GM18909 (cell line): ENCODE measurements at regions not wholly inside any gene's neighbourhood (a gene's known extent, or its start where the extent isn't known, plus 50 kb on each side); places are given as distances from the start of the nearest gene placed in this dataset.
"Not testable (repeated sequence)": the region's sequence is repeated elsewhere in the genome, so short reads cannot be mapped to it uniquely, and the experiment has no call there.

ENCODE experiments used
- ATAC-seq: cut with Tn5 transposase; IDR thresholded peaks from one replicate; pipeline ENCODE4 v1.9.1; 2021; ENCODE audit warnings: mild to moderate bottlenecking; ENCODE audit not compliant: unreplicated experiment, poor library complexity

DNA sequence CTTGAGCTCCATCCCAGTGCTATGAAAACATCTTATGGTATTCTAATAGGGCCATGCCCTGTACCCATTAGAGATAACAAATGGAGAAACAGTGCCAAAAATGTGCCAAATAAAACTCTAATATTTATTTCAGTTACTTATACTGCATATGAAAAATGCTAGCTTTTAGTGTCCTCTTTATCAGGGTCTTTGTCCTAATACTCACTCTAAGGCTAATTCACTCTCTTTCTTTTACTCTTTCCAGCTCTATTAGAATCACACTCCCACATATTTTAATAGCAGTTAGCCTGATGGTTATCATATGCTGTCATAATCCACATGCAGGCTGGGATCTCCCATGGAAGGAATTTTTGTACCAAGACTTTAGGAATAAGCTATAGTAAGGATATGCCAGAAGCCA lies 408.4 kb downstream of the ETV1 start:
- ATAC-seq = no peak

DNA sequence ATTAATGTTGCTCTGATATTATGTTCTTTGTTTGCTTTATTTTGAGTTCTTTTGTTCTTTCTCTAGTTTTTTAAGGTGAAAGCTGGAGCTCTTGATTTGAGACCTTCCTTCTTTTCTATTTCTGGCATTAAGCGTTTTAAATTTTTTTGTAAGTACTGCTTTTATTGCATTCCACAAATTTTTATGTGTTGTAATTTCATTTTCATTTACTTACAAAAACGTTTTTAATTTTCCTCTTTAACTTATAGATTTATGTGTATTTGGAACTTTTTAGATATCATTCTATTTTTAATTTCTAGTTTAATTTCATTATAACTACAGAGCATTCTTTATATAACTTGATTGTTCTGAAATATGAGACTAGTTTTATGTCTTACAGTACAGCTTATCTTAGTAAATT lies 395.6 kb downstream of the ETV1 start:
- no peak for ATAC-seq

DNA sequence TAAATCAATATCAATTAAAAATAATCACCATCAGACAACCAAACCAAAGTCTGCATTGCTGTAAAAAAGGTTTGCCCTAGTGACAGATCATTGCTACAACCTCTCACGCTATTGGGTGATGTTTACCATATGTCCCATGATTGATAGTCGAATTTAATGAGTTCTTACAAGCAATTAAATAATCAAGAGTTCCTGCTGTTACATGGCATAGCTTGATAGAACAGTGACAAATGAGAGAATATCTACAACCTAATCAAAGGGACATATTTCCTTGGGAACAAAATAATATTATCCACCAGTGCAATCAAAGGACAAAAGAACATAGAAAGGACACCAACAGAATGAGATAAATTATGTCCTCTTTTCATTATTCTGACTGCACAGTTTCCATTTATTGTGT lies 387.4 kb downstream of the ETV1 start:
- no peak for ATAC-seq

DNA sequence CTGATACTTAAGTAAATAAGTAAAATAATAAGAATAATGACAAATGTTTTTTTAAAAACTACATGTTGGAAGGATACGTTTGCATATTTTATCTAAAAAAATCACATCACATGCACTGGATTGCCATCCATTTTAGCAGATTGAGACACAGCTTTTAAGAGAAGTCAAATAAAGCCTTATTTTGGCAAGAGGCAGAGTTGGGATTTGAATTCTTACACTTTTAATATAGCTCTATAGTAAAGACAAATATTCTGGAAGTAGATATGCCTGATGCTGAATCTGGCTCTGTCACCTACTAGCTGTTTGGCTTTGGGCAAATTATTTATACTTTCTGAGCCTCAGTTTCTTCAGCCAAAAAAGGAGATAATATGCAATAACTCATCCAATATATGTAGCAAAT lies 386.4 kb downstream of the ETV1 start:
- ATAC-seq = no peak

DNA sequence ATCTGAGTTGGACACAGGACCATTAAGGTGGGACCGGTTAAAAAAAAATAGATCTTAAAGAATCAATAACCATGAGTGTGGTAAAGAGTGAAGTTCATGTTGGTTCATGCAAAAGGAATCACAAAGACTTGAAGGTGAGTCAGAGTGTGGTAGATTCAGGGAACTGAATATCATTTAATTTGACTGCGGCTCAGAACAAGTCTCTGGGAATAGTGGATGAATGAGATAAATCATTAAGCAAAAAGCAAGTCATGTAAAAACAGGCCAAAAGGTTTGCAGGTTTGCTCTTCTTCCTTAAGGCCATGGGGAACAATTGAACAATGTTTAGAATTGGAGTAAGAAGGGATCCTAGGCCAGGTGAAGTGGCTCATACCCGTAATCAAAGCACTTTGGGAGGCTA lies 385.8 kb downstream of the ETV1 start:
- no peak for ATAC-seq

DNA sequence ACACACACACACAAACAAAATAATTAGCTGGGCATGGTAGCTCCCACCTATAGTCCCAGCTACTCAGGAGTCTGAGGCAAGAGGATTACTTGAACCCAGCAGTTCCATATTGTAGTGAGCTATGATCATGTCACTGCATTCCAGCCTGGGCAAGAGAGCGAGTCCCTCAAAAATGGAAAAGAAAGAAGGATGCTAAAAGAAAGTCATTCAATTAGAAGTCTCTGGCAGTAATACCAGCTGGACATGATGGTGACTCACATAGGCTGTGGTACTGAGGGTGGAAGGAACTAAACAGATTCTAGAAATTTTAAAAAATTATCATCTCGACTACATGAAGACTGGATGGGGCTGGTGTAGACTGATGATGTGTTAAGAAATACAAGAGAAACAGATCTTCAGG lies 385.3 kb downstream of the ETV1 start:
- ATAC-seq = no peak

DNA sequence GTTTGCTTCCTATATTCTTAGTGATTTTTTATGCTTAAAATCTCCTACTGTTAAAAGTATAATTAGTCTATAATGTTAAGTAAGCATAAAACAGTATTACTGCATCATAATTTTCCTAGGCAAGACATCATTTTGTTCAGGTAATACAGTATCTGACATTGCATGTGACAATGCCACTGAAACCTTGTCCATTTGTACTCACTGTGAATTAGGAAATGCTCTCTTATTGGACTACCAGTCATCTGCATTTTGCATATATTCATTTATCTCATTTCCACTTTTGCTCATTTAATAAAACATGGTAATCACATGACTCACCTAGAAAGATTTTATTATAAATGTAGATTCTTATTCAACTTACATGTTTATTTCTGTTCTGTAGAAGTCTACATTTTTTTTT lies 379.1 kb downstream of the ETV1 start:
- no peak for ATAC-seq

DNA sequence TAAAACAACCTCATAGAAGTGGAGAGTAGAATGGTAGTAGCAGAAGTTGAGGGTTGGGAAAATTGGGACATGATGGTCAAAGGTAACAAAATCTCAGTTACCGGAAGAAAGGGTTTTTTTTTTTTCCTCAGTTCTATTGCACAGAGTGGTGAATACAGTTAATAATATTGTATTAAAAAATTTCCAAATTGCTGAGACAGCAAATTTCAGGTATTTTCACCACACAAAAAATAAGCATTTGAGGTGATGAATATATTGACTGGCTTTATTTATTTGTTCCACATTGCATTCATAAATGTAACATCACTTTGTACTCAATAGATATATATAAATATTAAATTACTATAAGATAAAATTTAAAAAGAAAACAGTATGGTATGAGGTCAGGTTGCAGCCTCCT lies 373.8 kb downstream of the ETV1 start:
- no peak for ATAC-seq

DNA sequence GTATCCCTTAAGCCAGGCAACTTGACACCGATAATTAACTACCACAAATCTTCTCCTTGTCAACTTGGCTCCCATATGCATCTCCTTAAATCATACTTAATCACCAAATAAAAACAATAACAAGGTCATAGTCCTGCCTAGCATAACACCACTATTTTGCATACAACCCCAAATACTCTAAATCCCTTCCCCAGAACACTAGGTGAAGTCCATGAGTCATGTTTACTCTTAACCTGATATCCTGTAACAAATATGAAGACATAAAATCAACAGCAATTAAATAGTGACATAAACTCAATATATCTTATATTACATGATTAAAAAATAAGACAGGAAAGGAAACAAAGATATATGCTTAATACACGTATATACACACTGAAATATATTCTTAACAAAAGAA lies 362.0 kb downstream of the ETV1 start:
- no peak for ATAC-seq

DNA sequence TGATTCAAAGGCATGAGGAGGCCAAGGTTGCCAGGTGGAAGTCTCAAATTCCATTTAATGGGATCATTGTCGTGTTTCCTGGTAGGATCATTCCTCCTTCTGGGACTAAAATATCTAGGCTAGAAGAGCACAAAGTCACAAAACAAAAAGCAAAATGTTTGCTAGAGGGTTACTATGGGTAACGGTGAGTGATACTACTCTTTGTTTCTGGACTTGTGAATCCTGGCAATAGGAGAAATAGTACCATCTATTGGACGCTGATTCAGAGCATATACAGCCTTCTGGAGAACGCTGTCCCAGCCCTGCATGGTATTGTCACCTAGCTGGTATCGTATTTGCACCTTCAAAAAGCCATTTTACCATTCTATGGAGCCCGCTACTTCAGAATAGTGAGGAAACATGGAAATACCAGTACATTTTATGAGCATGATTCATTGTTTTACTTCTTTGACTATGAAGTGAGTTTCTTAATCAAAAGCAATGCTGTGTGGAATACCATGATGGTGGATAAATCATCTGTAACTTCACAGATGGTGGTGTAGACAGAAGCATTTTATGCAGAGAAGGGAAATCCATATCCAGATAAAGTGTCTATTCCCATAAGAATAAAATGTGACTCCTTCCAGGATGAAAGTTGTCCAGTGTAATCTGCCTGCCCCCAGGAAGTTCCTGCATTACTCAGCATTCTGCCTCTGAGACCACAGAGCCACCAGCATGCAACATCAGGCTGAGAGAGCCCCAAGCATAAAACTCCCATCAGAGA lies 361.0 kb downstream of the ETV1 start:
- ATAC-seq = no peak

DNA sequence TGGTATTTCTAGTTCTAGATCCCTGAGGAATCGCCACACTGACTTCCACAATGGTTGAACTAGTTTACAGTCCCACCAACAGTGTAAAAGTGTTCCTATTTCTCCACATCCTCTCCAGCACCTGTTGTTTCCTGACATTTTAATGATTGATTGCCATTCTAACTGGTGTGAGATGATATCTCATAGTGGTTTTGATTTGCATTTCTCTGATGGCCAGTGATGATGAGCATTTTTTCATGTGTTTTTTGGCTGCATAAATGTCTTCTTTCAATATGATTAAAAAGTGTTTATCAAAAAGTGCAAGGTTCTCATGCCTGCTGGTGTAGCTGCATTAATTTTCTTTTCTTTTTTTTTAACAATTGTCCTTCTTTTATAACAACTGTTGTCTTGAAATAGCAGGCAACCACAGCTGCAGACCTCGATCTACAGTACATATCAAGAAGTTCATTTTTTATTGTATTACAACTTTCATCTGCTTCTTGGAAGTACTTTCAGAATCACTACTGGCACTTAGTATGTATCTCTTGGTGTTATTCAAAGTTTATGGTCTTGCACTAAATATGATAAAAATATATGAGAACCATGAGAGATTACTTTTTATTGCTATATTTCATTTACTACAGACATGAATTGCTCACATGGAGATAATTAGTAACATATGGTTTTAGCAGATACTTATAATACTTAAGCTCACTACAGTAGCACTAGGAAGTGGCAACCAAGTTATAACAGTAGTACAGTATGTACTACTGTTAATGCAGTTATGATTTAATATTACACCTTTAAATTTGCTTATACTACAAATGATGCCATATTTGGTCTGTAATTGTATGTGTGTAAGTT lies 358.0 kb downstream of the ETV1 start:
- not testable (repeated sequence) for ATAC-seq

DNA sequence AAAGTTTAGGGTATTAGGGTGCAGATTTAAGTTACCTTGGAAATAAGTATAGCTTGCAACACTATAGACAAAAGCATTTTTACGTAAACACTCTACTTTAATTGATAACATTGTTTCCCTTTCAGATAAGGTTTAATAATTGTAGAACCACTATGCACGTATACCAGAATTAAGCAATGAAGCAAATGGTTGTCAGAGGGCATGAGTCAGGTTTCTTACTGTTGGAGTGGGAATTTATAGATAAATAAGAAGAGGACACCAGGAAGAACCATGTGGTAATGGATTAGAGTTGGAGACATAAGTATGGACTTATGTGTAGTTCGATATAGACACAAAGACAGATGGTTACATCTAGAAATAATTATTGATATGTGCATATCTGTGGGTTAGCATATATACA lies 355.6 kb downstream of the ETV1 start:
- no peak for ATAC-seq

DNA sequence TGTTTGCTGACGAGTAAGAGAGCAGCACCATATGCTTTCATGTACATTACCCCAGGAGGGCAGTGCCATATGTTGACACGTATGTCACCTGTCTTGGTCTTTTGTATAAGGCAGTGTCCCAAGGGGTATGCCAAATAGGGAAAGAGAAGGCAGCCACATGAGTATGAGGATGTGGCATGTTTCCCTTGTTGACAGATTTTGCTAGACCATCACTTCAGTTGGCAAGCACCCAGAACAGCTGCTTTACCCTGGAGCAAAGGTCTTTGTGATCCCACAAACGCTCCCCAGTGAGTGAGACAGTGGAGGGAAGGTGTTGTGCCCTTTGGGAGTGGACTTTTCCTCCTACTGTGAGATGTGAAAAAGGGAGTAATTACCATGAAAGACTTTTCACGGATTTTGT lies 350.1 kb downstream of the ETV1 start:
- ATAC-seq = no peak

DNA sequence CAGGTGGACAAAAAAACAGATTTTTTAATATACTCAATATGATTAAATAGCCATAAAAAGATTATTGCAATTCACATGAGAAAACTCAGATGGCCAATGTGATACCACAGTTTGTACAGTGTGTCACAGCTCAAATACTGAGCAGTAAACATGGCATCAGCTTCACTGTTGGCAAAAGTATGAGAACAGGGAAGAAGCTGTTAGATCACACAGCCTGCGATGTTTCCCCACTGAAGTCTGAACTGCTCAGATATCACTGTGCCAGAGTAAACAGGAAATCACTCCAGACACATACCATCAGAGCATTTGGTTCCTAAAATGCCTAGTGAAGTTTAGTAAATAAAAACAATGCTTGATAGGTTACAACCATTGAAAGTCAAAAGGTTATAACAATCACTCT lies 347.8 kb downstream of the ETV1 start:
- ATAC-seq = no peak

DNA sequence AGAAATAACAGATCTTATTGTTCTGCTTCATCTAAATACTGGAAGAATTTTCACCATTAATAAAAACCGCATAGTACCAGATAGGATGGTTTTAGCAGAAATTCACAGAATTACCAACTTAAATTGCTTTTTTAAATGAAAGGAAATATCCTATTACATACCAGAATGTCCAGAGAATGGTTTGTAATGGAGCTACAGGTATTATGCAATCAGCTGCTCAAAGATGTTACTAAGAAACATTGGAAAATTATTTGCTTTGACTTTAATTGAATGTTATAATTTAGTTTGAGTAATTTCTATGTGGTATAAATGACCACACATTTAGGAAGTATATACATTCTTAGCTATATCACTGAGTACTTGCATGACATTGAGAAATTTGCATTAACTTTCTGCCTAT lies 338.3 kb downstream of the ETV1 start:
- no peak for ATAC-seq

DNA sequence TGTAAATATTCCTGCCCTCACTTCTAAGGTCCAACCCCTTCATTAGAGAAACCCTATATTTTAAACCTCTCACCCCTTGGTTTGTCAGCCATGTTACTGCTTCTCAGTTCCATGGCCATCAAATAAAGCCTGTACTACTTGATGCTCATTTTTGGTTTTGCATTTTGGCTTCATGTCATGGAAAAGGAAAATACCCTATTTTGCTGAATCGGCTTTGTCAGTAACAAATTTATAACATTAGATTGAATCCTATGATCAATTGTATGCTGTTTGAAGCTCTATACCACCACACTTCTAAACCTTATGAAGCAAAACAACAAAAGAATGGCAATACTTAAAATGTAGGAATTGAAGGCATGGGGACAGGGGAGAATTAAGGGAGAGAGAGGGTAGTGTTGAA lies 333.1 kb downstream of the ETV1 start:
- no peak for ATAC-seq

DNA sequence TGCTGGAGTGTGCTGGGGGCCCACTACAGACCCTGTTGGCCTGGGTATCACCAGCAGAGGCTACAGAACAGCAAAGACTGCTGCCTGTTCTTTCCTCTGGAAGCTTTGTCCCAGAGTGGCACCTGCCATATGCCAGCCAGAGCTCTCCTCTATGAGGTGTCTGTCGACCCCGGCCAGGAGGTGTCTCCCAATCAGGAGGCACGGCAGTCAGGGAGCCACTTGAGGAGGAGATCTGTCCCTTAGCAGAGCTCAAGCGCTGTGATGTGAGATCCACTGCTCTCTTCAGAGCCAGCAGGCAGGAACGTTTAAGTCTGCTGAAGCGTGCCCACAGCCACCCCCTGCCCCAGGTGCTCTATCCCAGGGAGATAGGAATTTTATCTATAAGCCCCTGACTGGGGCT lies 316.2 kb downstream of the ETV1 start:
- ATAC-seq = no peak

DNA sequence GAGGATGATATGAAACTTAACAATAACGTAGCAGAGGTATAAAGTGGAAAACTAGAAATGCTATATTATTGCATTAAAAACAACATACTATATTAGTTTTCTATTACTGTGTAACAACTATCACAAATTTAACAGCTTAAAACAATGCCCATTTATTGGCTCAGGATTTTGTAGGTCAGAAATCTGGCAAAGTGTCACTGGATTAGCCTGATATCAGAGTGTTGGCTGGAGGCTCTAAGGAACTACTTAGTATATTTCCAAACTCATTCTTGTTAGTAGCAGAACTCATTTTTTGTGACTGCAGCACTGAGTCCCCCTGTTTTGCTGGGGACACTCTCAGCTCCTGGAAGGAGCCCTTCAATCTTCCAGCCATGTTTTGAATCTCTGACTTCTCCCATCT lies 306.8 kb downstream of the ETV1 start:
- no peak for ATAC-seq

DNA sequence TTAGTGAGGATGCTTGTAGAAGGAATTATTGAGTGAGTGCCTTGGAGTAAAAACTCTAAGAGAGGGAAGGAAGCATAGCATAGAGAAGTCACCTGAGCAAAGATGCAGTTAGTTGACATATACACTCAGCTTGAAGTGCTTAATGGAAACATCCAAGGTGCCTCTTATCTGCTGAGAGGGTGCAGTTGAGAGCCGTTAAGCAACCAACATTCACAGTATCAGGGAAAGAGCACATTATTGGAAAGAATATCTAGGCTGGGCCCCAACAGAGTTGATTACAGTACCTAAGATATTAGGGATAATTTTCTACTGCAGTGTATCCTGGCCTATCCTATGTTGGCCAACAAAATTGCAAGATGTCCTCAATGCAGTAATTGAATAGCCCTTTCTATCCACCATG lies 302.0 kb downstream of the ETV1 start:
- no peak for ATAC-seq

DNA sequence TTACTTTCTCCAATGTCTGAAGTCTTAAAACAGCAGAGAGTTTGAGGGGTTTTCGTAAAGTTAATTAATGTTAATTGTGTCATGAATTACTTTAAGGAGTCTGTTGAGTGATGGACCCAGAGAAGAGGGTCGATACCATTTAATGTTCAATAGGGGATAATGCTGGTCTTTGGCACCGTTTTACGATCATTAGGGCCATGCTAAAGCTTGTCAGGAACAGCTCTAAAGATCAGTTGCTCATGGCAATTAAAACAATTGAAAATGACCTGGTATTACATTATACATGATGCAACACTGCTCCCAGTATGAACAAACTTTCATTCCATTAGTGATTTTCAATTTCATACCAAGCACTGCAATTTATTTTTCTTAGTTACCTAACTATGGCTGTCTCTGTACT lies 296.9 kb downstream of the ETV1 start:
- ATAC-seq = no peak

DNA sequence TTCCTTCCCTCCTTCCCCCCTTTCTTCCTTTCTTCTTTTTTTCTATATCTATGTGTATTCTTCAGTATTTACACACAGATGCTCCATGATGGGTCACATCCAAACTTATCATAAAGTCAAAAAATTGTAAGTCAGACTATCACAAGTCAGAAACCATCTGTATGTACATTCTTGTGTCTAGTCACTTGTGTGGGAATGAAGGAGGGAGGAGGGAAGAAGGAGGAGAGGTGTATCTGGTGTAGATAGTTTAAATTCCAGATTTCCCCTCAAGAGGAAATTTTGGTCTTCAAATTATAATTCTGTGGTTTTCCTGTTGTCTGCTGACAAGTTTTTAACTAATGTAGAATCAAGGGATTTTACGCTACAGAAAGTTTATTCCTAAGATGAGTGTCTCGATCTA lies 287.2 kb downstream of the ETV1 start:
- no peak for ATAC-seq

DNA sequence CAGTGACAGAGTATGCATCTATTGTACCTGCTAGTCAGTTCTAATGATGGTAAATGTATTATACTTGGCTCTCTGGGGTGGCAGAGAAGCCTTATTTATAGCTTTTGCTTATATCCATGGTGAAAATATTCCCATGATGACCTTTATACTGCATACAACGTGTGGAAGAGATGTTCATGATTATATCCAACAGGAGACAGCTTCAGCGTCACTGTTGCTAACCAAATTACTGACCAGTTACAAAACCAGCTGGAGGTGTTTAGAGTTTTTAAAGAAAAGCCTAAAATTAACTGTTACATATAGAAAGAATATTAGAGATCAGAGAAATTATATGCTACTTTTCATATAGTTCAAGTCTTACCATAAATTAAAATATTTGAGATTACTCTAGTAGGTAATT lies 280.8 kb downstream of the ETV1 start:
- no peak for ATAC-seq
